Smooth muscle cell (in vitro differentiated cells): ENCODE measurements at regions not wholly inside any gene's neighbourhood (a gene's known extent, or its start where the extent isn't known, plus 50 kb on each side); places are given as distances from the start of the nearest gene placed in this dataset.

Source experiments
- DNase-seq: peaks from one replicate; lab custom pipeline; 2025; ENCODE audit not compliant: unreplicated experiment; lab: John Stamatoyannopoulos, UW
- H2AFZ ChIP-seq: fragments of 200-600 bp; sonication (generic); 2 replicates; pipeline ENCODE4 v1.6.0; 2016; ENCODE audit warnings: antibody characterized with exemption, low read depth, mild to moderate bottlenecking
- H3F3A ChIP-seq: fragments of 200-600 bp; sonication (generic); 2 replicates; pipeline ENCODE4 v1.6.0; 2017; ENCODE audit warnings: antibody characterized with exemption, low read depth
- H3K27ac ChIP-seq: fragments of 200-600 bp; sonication (generic); 2 replicates; pipeline ENCODE4 v1.5.1; 2016; ENCODE audit warnings: low read depth, mild to moderate bottlenecking
- H3K27me3 ChIP-seq: fragments of 200-600 bp; sonication (generic); 2 replicates; pipeline ENCODE4 v1.6.1; 2016; ENCODE audit warnings: low read depth, mild to moderate bottlenecking
- H3K36me3 ChIP-seq: fragments of 200-600 bp; sonication (generic); 2 replicates; pipeline ENCODE4 v1.5.1; 2016; ENCODE audit warnings: low read depth
- H3K4me1 ChIP-seq: fragments of 200-600 bp; sonication (generic); 2 replicates; pipeline ENCODE4 v1.5.1; 2016; ENCODE audit warnings: low read depth
- H3K4me2 ChIP-seq: fragments of 200-600 bp; sonication (generic); 2 replicates; pipeline ENCODE4 v1.6.0; 2016; ENCODE audit warnings: mild to moderate bottlenecking
- H3K4me3 ChIP-seq: fragments of 200-600 bp; sonication (generic); 2 replicates; pipeline ENCODE4 v1.5.1; 2016; ENCODE audit warnings: mild to moderate bottlenecking
- H3K79me2 ChIP-seq: fragments of 200-600 bp; sonication (generic); 2 replicates; pipeline ENCODE4 v1.6.0; 2016; ENCODE audit warnings: low read depth, mild to moderate bottlenecking
- H3K9ac ChIP-seq: fragments of 200-600 bp; sonication (generic); 2 replicates; pipeline ENCODE4 v1.6.0; 2016; ENCODE audit warnings: low read depth
- H3K9me3 ChIP-seq: fragments of 200-600 bp; sonication (generic); replicated peaks from 2 replicates; pipeline ENCODE4 v1.5.1; 2016; ENCODE audit warnings: low read depth
- H4K20me1 ChIP-seq: fragments of 200-600 bp; sonication (generic); 2 replicates; pipeline ENCODE4 v1.6.0; 2016; ENCODE audit warnings: low read depth
- CTCF ChIP-seq: fragments of 200-600 bp; sonication (generic); IDR thresholded peaks from 2 replicates; pipeline ENCODE4 v1.5.1; 2017; ENCODE audit warnings: borderline replicate concordance, mild to moderate bottlenecking, antibody characterized with exemption; ENCODE audit not compliant: insufficient read depth, poor library complexity, severe bottlenecking
- WGBS: methylation state at CpG from one replicate; pipeline ENCODE4 v1.1.7; 2016; ENCODE audit warnings: low lambda C conversion rate; 5-methylcytosine and 5-hydroxymethylcytosine counted together

- Histone ChIP-seq H3K36me3 (no peaks in the 10 kb centered on the region), H3K9ac (no peak overlapping the region), H3K27me3 (no peaks in the 10 kb centered on the region), H3K9me3 (no peaks in the 10 kb centered on the region), H4K20me1 (no peaks in the 10 kb centered on the region), H3K79me2 (no peaks in the 10 kb centered on the region), H3K27ac (no peak overlapping the region), H3K4me2 (no peak overlapping the region), H3K4me1 (peaks cover 10% of the 10 kb centered on the region), H2AFZ (no peak overlapping the region), H3K4me3 (no peak overlapping the region), H3F3A (no peaks in the 10 kb centered on the region)
- DNase-seq: no peak
- 66% methylated on average over 2 of the region's 2 CpGs for WGBS
- TF ChIP-seq CTCF: no peak
Observed at GRCh38 chr2:52312486-52312885, 1280.6 kb upstream of the NRXN1 start.

- H2AFZ ChIP-seq: peak overlapping the region; percentile 62
- H3K27me3 ChIP-seq: no peaks in the 10 kb centered on the region
- H3K27ac ChIP-seq: no peak overlapping the region
- peaks cover 10% of the 10 kb centered on the region for H3K4me1 ChIP-seq
- H3K36me3 ChIP-seq: no peaks in the 10 kb centered on the region
- H3K4me3 ChIP-seq: no peak overlapping the region
- H4K20me1 ChIP-seq: no peaks in the 10 kb centered on the region
- no peaks in the 10 kb centered on the region for H3K79me2 ChIP-seq
- no peak for DNase-seq
- no peak overlapping the region for H3K9ac ChIP-seq
- H3F3A ChIP-seq: no peaks in the 10 kb centered on the region
- no peak for TF ChIP-seq CTCF
- WGBS: 32% methylated on average over 5 of the region's 5 CpGs
- H3K9me3 ChIP-seq: no peaks in the 10 kb centered on the region
- H3K4me2 ChIP-seq: no peak overlapping the region
Observed at GRCh38 chr2:52311862-52312261, 1279.9 kb upstream of the NRXN1 start.

DNA sequence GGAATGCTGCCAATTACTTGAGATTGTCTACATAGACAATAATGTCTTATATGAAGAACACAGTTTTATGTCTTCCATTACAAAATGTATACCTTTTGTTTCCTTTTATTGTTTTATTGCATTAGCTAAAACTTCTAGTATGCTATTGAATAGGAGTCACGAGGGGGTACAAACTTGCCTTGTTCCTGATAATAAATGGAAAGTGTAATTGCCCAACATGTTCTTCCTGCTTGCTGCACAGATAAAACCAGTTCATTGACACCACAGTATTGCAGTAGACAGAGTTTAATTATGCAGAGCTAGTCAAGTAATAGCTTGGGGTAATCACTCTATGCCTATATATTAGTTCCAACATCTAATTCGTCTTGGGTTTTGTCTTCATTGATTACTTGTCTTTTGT, 1276.2 kb upstream of the NRXN1 start:
- H3K36me3 ChIP-seq: no peaks in the 10 kb centered on the region
- no peaks in the 10 kb centered on the region for H3K27me3 ChIP-seq
- no peak overlapping the region for H3K4me2 ChIP-seq
- H3K4me3 ChIP-seq: no peak overlapping the region
- no peak overlapping the region for H3K9ac ChIP-seq
- no peaks in the 10 kb centered on the region for H3K79me2 ChIP-seq
- no peaks in the 10 kb centered on the region for H4K20me1 ChIP-seq
- peaks cover 10% of the 10 kb centered on the region for H3K4me1 ChIP-seq
- DNase-seq: no peak
- H3K27ac ChIP-seq: no peak overlapping the region
- H3F3A ChIP-seq: no peaks in the 10 kb centered on the region
- 87% methylated on average over 2 of the region's 2 CpGs for WGBS
- TF ChIP-seq CTCF: no peak
- H3K9me3 ChIP-seq: no peaks in the 10 kb centered on the region
- no peak overlapping the region for H2AFZ ChIP-seq

DNA sequence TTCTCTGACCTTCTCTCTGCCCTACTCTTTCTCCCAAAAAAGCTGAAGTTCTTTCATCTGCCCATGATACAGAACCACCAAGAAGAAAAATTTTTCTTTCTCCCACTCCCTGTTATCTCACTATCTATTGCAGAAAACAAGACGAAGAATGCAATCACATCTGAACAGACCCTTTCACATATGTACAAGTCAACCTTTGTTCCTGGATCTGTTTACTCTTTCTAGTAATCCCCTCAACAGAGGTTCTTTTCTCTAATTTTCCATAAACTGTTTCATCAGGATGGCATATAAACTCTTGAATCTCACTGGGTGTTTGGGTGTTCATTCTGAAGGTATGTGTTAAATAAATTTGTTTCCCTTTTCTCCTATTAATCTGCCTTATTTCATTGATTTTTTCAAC, 1262.7 kb upstream of the NRXN1 start:
- Histone ChIP-seq H3K27ac (no peak overlapping the region), H3K36me3 (no peaks in the 10 kb centered on the region), H3K79me2 (no peaks in the 10 kb centered on the region), H3K4me1 (no peaks in the 10 kb centered on the region), H3K4me3 (no peak overlapping the region), H3K9me3 (no peaks in the 10 kb centered on the region), H2AFZ (no peak overlapping the region), H3K4me2 (no peak overlapping the region), H3F3A (no peaks in the 10 kb centered on the region), H3K9ac (no peak overlapping the region), H3K27me3 (no peaks in the 10 kb centered on the region), H4K20me1 (no peaks in the 10 kb centered on the region)
- TF ChIP-seq CTCF: no peak
- WGBS: 23% methylated on average over 1 of the region's 1 CpG
- no peak for DNase-seq
